NK-92 treated with Interleukin-12 subunit alpha and Interleukin-12 subunit beta, amount 100 ng/mL, for 24 hours (cell line): ENCODE measurements at regions not wholly inside any gene's neighbourhood (a gene's known extent, or its start where the extent isn't known, plus 50 kb on each side); places are given as distances from the start of the nearest gene placed in this dataset.

Experiments
- DNase-seq: peaks from one replicate; lab custom pipeline; 2025; lab: John Stamatoyannopoulos, UW

GRCh38 chr5:40413743-40414142 lies 266.0 kb upstream of the PTGER4 start:
- DNase-seq, result no peak

GRCh38 chr5:40412771-40413170 lies 266.9 kb upstream of the PTGER4 start:
- DNase-seq, result no peak

GRCh38 chr5:40410964-40411635 lies 268.6 kb upstream of the PTGER4 start:
- no peak for DNase-seq

- DNase-seq, result peak; percentile 26
Observed at GRCh38 chr5:40410231-40410861, 269.4 kb upstream of the PTGER4 start.

- peak; percentile 25 for DNase-seq
Observed at GRCh38 chr5:40409601-40410000, 270.1 kb upstream of the PTGER4 start.

- no peak for DNase-seq
Observed at GRCh38 chr5:40406741-40407211, 272.9 kb upstream of the PTGER4 start.

- no peak for DNase-seq
Observed at GRCh38 chr5:40405996-40406740, 273.5 kb upstream of the PTGER4 start.

GRCh38 chr5:40405230-40405629 lies 274.5 kb upstream of the PTGER4 start:
- no peak for DNase-seq

- DNase-seq, result no peak
Observed at GRCh38 chr5:40404613-40405012, 275.1 kb upstream of the PTGER4 start.

- DNase-seq, result no peak
Observed at GRCh38 chr5:40402007-40402364, 277.7 kb upstream of the PTGER4 start.

GRCh38 chr5:40401284-40402006 lies 278.3 kb upstream of the PTGER4 start:
- DNase-seq, result no peak

- DNase-seq, result no peak
Observed at GRCh38 chr5:40400245-40400644, 279.5 kb upstream of the PTGER4 start.

GRCh38 chr5:40399349-40399748 lies 280.4 kb upstream of the PTGER4 start:
- DNase-seq, result no peak

- DNase-seq, result no peak
Observed at GRCh38 chr5:40397976-40398375, 281.7 kb upstream of the PTGER4 start.

GRCh38 chr5:40397091-40397490 lies 282.6 kb upstream of the PTGER4 start:
- DNase-seq, result no peak

- DNase-seq, result no peak
Observed at GRCh38 chr5:40396317-40396716, 283.4 kb upstream of the PTGER4 start.

GRCh38 chr5:40395251-40395650 lies 284.5 kb upstream of the PTGER4 start:
- no peak for DNase-seq

- DNase-seq, result no peak
Observed at GRCh38 chr5:40394698-40395097, 285.0 kb upstream of the PTGER4 start.

GRCh38 chr5:40391642-40392041 lies 288.1 kb upstream of the PTGER4 start:
- no peak for DNase-seq

- DNase-seq, result no peak
Observed at GRCh38 chr5:40390281-40391149, 289.2 kb upstream of the PTGER4 start.

GRCh38 chr5:40389591-40389990 lies 290.1 kb upstream of the PTGER4 start:
- no peak for DNase-seq

GRCh38 chr5:40386289-40386688 lies 293.4 kb upstream of the PTGER4 start:
- peak; percentile 48 for DNase-seq
